DMS153 (cell line): ENCODE measurements at regions not wholly inside any gene's neighbourhood (a gene's known extent, or its start where the extent isn't known, plus 50 kb on each side); places are given as distances from the start of the nearest gene placed in this dataset.
"Not testable (repeated sequence)": the region's sequence is repeated elsewhere in the genome, so short reads cannot be mapped to it uniquely, and the experiment has no call there.

ENCODE experiments used
- DNase-seq: peaks from one replicate; lab custom pipeline; 2025; lab: John Stamatoyannopoulos, UW

GRCh38 chr17:14622615-14623101, 321.8 kb downstream of the HS3ST3B1 start:
- DNase-seq: no peak

- no peak for DNase-seq
Measured at GRCh38 chr17:14621826-14622614, 321.1 kb downstream of the HS3ST3B1 start.

- DNase-seq: no peak
Measured at GRCh38 chr17:14619821-14620220, 318.9 kb downstream of the HS3ST3B1 start.

- DNase-seq: no peak
Measured at GRCh38 chr17:14616528-14616927, 315.6 kb downstream of the HS3ST3B1 start.

- DNase-seq: no peak
Measured at GRCh38 chr17:14605267-14605599, 304.4 kb downstream of the HS3ST3B1 start.

- no peak for DNase-seq
Measured at GRCh38 chr17:14604591-14605266, 303.8 kb downstream of the HS3ST3B1 start.

GRCh38 chr17:14596224-14596623, 295.3 kb downstream of the HS3ST3B1 start:
- no peak for DNase-seq

- no peak for DNase-seq
Measured at GRCh38 chr17:14595656-14596055, 294.8 kb downstream of the HS3ST3B1 start.

GRCh38 chr17:14594690-14595089, 293.8 kb downstream of the HS3ST3B1 start:
- no peak for DNase-seq

GRCh38 chr17:14593956-14594355, 293.1 kb downstream of the HS3ST3B1 start:
- DNase-seq: no peak

- no peak for DNase-seq
Measured at GRCh38 chr17:14590459-14591250, 289.8 kb downstream of the HS3ST3B1 start.

GRCh38 chr17:14585099-14585498, 284.2 kb downstream of the HS3ST3B1 start:
- DNase-seq: no peak

- no peak for DNase-seq
Measured at GRCh38 chr17:14582996-14583395, 282.1 kb downstream of the HS3ST3B1 start.

- no peak for DNase-seq
Measured at GRCh38 chr17:14581186-14581830, 280.4 kb downstream of the HS3ST3B1 start.

- no peak for DNase-seq
Measured at GRCh38 chr17:14580499-14580898, 279.6 kb downstream of the HS3ST3B1 start.

- no peak for DNase-seq
Measured at GRCh38 chr17:14579716-14580115, 278.8 kb downstream of the HS3ST3B1 start.

- no peak for DNase-seq
Measured at GRCh38 chr17:14575471-14575953, 274.6 kb downstream of the HS3ST3B1 start.

- DNase-seq: not testable (repeated sequence)
Measured at GRCh38 chr17:14560325-14560724, 259.4 kb downstream of the HS3ST3B1 start.

GRCh38 chr17:14559264-14560119, 258.6 kb downstream of the HS3ST3B1 start:
- no peak for DNase-seq

GRCh38 chr17:14557480-14557879, 256.6 kb downstream of the HS3ST3B1 start:
- DNase-seq: no peak

- DNase-seq: no peak
Measured at GRCh38 chr17:14553847-14554246, 253.0 kb downstream of the HS3ST3B1 start.
